Endothelial cell (in vitro differentiated cells): ENCODE measurements at regions not wholly inside any gene's neighbourhood (a gene's known extent, or its start where the extent isn't known, plus 50 kb on each side); places are given as distances from the start of the nearest gene placed in this dataset.

Experiments
- DNase-seq: peaks from one replicate; pipeline ENCODE4 v3.0.0; 2021; ENCODE audit warnings: low spot score
- H3K27ac Mint-ChIP-seq: one replicate; pipeline ENCODE4 v1.8.0; 2021; ENCODE audit warnings: mixed read lengths, inconsistent platforms; ENCODE audit not compliant: unreplicated experiment
- H3K27me3 Mint-ChIP-seq: one replicate; pipeline ENCODE4 v1.8.0; 2021; ENCODE audit warnings: mild to moderate bottlenecking, moderate library complexity, mixed read lengths, inconsistent platforms; ENCODE audit not compliant: unreplicated experiment
- H3K36me3 Mint-ChIP-seq: one replicate; pipeline ENCODE4 v1.8.0; 2021; ENCODE audit warnings: mild to moderate bottlenecking, low read depth, mixed read lengths, inconsistent platforms; ENCODE audit not compliant: unreplicated experiment
- H3K4me1 Mint-ChIP-seq: one replicate; pipeline ENCODE4 v1.8.0; 2021; ENCODE audit warnings: mild to moderate bottlenecking, mixed read lengths, inconsistent platforms; ENCODE audit not compliant: unreplicated experiment
- H3K4me3 Mint-ChIP-seq: one replicate; pipeline ENCODE4 v1.8.0; 2021; ENCODE audit warnings: mild to moderate bottlenecking, mixed read lengths, inconsistent platforms; ENCODE audit not compliant: unreplicated experiment
- H3K9me3 Mint-ChIP-seq: one replicate; pipeline ENCODE4 v1.8.0; 2021; ENCODE audit warnings: mixed read lengths, inconsistent platforms; ENCODE audit not compliant: unreplicated experiment
- CTCF ChIP-seq: fragments of 200-600 bp; sonication (generic); IDR thresholded peaks from one replicate; pipeline ENCODE4 v1.5.0; 2021; ENCODE audit warnings: antibody characterized with exemption; ENCODE audit not compliant: unreplicated experiment

GRCh38 chr3:18033581-18034108 is 291.2 kb upstream of the TBC1D5 start:
- no peak for TF ChIP-seq CTCF
- DNase-seq = no peak
- H3K9me3 Mint-ChIP-seq = no peaks in the 10 kb centered on the region
- no peak overlapping the region for H3K27ac Mint-ChIP-seq
- no peaks in the 10 kb centered on the region for H3K36me3 Mint-ChIP-seq
- H3K4me1 Mint-ChIP-seq = no peaks in the 10 kb centered on the region
- no peak overlapping the region for H3K4me3 Mint-ChIP-seq
- peaks cover 2% of the 10 kb centered on the region for H3K27me3 Mint-ChIP-seq

GRCh38 chr3:18030371-18030870 is 288.0 kb upstream of the TBC1D5 start:
- Mint-ChIP-seq H3K36me3 (no peaks in the 10 kb centered on the region), H3K27ac (no peak overlapping the region), H3K27me3 (no peaks in the 10 kb centered on the region), H3K4me3 (no peak overlapping the region), H3K4me1 (peaks cover 3% of the 10 kb centered on the region), H3K9me3 (no peaks in the 10 kb centered on the region)
- no peak for TF ChIP-seq CTCF
- DNase-seq = no peak

GRCh38 chr3:18027161-18027939 is 284.9 kb upstream of the TBC1D5 start:
- H3K27ac Mint-ChIP-seq = no peak overlapping the region
- no peak overlapping the region for H3K4me3 Mint-ChIP-seq
- no peaks in the 10 kb centered on the region for H3K27me3 Mint-ChIP-seq
- no peaks in the 10 kb centered on the region for H3K9me3 Mint-ChIP-seq
- no peaks in the 10 kb centered on the region for H3K36me3 Mint-ChIP-seq
- TF ChIP-seq CTCF = no peak
- peaks cover 3% of the 10 kb centered on the region for H3K4me1 Mint-ChIP-seq
- DNase-seq = no peak

- TF ChIP-seq CTCF = no peak
- no peaks in the 10 kb centered on the region for H3K9me3 Mint-ChIP-seq
- no peak for DNase-seq
- no peak overlapping the region for H3K27ac Mint-ChIP-seq
- H3K4me3 Mint-ChIP-seq = no peak overlapping the region
- H3K4me1 Mint-ChIP-seq = peaks cover 3% of the 10 kb centered on the region
- no peaks in the 10 kb centered on the region for H3K36me3 Mint-ChIP-seq
- H3K27me3 Mint-ChIP-seq = no peaks in the 10 kb centered on the region
These were observed 282.3 kb upstream of the TBC1D5 start for GRCh38 chr3:18024715-18025114.

GRCh38 chr3:18019161-18019495 is 276.7 kb upstream of the TBC1D5 start:
- Mint-ChIP-seq H3K27ac (no peak overlapping the region), H3K9me3 (no peaks in the 10 kb centered on the region), H3K27me3 (peaks cover 5% of the 10 kb centered on the region), H3K4me1 (no peaks in the 10 kb centered on the region), H3K36me3 (no peaks in the 10 kb centered on the region), H3K4me3 (no peak overlapping the region)
- no peak for DNase-seq
- no peak for TF ChIP-seq CTCF
